ENCODE measurements at regions not wholly inside any gene's neighbourhood (a gene's known extent, or its start where the extent isn't known, plus 50 kb on each side); places are given as distances from the start of the nearest gene placed in this dataset.
"Not testable (repeated sequence)": the region's sequence is repeated elsewhere in the genome, so short reads cannot be mapped to it uniquely, and the experiment has no call there.

DNA sequence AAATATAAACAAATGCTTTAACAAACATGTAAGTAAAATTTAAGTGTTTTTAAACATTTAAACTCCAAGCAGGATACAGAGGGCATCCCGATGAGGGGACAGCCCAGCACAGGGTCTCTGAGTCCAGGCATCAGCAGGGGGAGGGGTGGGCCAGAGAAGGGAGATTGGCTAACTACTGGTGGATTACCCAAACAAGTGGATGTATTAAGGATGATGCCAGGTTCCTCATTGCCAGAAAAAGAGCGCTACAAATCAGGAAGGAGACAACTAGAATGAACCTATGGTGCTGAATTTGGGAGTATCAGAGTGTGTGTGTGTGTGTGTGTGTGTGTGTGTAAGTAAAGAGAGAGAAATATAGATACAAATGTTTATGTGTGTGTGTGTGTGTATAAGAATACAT is 162.0 kb upstream of the RMP24 start:
- Histone ChIP-seq H3K4me1 (ENCODE audit: insufficient read depth, poor library complexity, severe bottlenecking) (peaks cover 13% of the 10 kb centered on the region), H3K27ac (ENCODE audit: poor library complexity, severe bottlenecking) (no peak overlapping the region), H3K9me3 (ENCODE audit: severe bottlenecking) (no peaks in the 10 kb centered on the region), H3K4me3 (ENCODE audit: severe bottlenecking) (no peak overlapping the region), H3K27me3 (ENCODE audit: insufficient read depth, poor library complexity, severe bottlenecking) (no peaks in the 10 kb centered on the region), H3K36me3 (ENCODE audit: low read depth) (no peaks in the 10 kb centered on the region)
- TF ChIP-seq, protein P1, sequence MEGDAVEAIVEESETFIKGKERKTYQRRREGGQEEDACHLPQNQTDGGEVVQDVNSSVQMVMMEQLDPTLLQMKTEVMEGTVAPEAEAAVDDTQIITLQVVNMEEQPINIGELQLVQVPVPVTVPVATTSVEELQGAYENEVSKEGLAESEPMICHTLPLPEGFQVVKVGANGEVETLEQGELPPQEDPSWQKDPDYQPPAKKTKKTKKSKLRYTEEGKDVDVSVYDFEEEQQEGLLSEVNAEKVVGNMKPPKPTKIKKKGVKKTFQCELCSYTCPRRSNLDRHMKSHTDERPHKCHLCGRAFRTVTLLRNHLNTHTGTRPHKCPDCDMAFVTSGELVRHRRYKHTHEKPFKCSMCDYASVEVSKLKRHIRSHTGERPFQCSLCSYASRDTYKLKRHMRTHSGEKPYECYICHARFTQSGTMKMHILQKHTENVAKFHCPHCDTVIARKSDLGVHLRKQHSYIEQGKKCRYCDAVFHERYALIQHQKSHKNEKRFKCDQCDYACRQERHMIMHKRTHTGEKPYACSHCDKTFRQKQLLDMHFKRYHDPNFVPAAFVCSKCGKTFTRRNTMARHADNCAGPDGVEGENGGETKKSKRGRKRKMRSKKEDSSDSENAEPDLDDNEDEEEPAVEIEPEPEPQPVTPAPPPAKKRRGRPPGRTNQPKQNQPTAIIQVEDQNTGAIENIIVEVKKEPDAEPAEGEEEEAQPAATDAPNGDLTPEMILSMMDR (IDR thresholded peaks at IDR 0.05; ENCODE audit: poor library complexity, severe bottlenecking): no peak
- no peak for ATAC-seq (ENCODE audit: low read depth)
- DNase-seq (ENCODE audit: low spot score): no peak

DNA sequence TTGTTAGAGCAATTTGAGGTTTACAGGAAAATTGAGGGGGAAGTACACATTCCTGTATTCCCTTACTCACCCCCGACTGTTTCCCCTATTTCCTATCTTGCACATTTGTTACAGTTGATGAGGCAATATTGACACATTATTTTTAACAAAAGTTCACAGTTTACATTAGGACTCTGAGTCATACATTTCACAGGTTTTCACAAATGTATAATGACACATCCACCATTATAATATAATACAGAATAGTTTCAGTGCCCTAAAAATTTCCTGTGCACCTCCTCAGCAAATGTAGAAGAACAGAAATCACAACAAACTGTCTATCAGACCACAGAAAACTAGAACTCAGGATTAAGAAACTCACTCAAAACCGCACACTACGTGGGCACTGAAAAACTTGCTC is 160.6 kb upstream of the RMP24 start:
- DNase-seq (ENCODE audit: low spot score): no peak
- peaks cover 13% of the 10 kb centered on the region for H3K4me1 ChIP-seq (ENCODE audit: insufficient read depth, poor library complexity, severe bottlenecking)
- no peaks in the 10 kb centered on the region for H3K27me3 ChIP-seq (ENCODE audit: insufficient read depth, poor library complexity, severe bottlenecking)
- TF ChIP-seq, protein P1 (IDR thresholded peaks at IDR 0.05; ENCODE audit: poor library complexity, severe bottlenecking): no peak
- H3K27ac ChIP-seq (ENCODE audit: poor library complexity, severe bottlenecking): peak overlapping the region; percentile 21
- no peaks in the 10 kb centered on the region for H3K9me3 ChIP-seq (ENCODE audit: severe bottlenecking)
- ATAC-seq (ENCODE audit: low read depth): peak; percentile 89
- H3K4me3 ChIP-seq (ENCODE audit: severe bottlenecking): no peak overlapping the region
- H3K36me3 ChIP-seq (ENCODE audit: low read depth): no peaks in the 10 kb centered on the region

DNA sequence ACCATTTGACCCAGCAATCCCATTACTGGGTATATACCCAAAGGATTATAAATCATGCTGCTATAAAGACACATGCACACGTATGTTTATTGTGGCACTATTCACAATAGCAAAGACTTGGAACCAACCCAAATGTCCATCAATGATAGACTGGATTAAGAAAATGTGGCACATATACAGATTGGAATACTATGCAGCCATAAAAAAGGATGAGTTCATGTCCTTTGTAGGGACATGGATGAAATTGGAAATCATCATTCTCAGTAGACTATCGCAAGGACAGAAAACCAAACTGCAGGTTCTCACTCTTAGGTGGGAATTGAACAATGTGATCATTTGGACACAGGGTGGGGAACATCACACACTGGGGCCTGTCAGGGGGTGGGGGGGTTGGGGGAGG is 157.5 kb upstream of the RMP24 start:
- not testable (repeated sequence) for ATAC-seq (ENCODE audit: low read depth); H3K36me3 ChIP-seq (ENCODE audit: low read depth)

DNA sequence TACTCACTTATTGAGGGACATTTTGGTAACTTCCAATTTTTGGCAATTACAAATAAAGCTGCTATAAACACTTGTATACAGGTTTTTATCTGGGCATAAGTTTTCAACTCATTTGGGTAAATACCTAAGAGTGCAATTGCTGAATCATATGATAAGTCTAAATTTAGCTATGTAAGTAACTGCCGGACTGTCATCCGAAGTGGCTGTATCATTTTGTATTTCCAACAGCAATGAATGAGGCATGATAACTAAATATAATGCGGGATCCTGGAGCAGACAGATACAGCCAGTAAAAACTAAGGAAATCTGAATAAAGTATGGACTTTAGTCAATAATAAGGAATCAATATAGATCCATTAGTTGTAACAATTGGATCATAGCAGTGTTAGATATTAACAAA is 156.5 kb upstream of the RMP24 start:
- TF ChIP-seq, protein P1 (IDR thresholded peaks at IDR 0.05; ENCODE audit: poor library complexity, severe bottlenecking): no peak

More for the DNA sequence above, 157.5 kb upstream of the RMP24 start:
- H3K4me3 ChIP-seq (ENCODE audit: severe bottlenecking); H3K9me3 ChIP-seq (ENCODE audit: severe bottlenecking); DNase-seq (ENCODE audit: low spot score); H3K27me3 ChIP-seq (ENCODE audit: insufficient read depth, poor library complexity, severe bottlenecking); H3K27ac ChIP-seq (ENCODE audit: poor library complexity, severe bottlenecking): not testable (repeated sequence)
- H3K4me1 ChIP-seq (ENCODE audit: insufficient read depth, poor library complexity, severe bottlenecking): peaks cover 13% of the 10 kb centered on the region

DNA sequence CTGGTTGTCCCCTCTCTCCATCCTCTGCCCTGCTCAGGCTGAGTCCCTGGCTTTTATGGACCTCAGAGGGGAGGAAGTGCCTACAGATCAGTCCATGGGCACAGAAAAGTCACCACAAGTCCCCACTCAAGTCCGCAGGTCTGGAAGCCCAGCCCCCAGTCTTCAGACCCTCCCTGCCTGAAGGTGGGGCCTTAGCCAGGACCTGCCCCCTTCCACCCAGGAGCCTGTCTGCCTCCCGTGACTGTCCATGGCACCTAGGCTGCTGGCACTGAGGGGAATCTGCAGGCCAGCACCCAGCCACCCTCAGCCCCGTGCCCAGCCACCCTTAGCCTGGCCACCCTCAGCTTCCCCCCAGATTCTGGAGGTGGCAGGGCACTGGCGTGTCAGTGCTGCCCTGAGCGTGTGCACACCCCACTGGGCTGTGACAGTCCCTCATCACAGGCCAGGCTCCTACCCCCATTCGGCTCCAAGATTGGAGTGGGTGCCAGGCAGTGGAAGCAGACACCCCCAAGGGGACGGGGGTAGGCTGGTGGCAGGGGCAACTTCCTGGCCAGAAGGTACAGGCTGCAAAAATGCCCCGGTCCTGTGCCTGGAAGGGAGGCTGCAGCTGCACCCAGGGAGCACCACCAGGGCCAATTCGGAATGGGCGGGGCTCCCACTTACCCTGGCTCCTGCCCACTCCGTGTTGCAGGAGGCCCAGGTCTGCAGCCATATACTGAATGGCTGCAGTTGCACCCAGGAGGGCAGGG is 154.7 kb upstream of the RMP24 start:
- H3K27ac ChIP-seq (ENCODE audit: poor library complexity, severe bottlenecking): no peak overlapping the region
- no peaks in the 10 kb centered on the region for H3K9me3 ChIP-seq (ENCODE audit: severe bottlenecking)
- no peak overlapping the region for H3K4me3 ChIP-seq (ENCODE audit: severe bottlenecking)
- no peaks in the 10 kb centered on the region for H3K27me3 ChIP-seq (ENCODE audit: insufficient read depth, poor library complexity, severe bottlenecking)
- TF ChIP-seq, protein P1 (IDR thresholded peaks at IDR 0.05; ENCODE audit: poor library complexity, severe bottlenecking): no peak
- H3K36me3 ChIP-seq (ENCODE audit: low read depth): no peaks in the 10 kb centered on the region
- ATAC-seq (ENCODE audit: low read depth): no peak
- no peaks in the 10 kb centered on the region for H3K4me1 ChIP-seq (ENCODE audit: insufficient read depth, poor library complexity, severe bottlenecking)
- DNase-seq (ENCODE audit: low spot score): no peak

More for the DNA sequence above, 156.5 kb upstream of the RMP24 start:
- no peaks in the 10 kb centered on the region for H3K27me3 ChIP-seq (ENCODE audit: insufficient read depth, poor library complexity, severe bottlenecking)
- no peak overlapping the region for H3K27ac ChIP-seq (ENCODE audit: poor library complexity, severe bottlenecking)
- no peaks in the 10 kb centered on the region for H3K9me3 ChIP-seq (ENCODE audit: severe bottlenecking)
- no peak for ATAC-seq (ENCODE audit: low read depth)
- H3K36me3 ChIP-seq (ENCODE audit: low read depth): no peaks in the 10 kb centered on the region
- H3K4me1 ChIP-seq (ENCODE audit: insufficient read depth, poor library complexity, severe bottlenecking): peaks cover 13% of the 10 kb centered on the region
- DNase-seq (ENCODE audit: low spot score): no peak
- H3K4me3 ChIP-seq (ENCODE audit: severe bottlenecking): no peak overlapping the region

Measured in RWPE2 (cell line).